ENCODE measurements at regions not wholly inside any gene's neighbourhood (a gene's known extent, or its start where the extent isn't known, plus 50 kb on each side); places are given as distances from the start of the nearest gene placed in this dataset.

DNA sequence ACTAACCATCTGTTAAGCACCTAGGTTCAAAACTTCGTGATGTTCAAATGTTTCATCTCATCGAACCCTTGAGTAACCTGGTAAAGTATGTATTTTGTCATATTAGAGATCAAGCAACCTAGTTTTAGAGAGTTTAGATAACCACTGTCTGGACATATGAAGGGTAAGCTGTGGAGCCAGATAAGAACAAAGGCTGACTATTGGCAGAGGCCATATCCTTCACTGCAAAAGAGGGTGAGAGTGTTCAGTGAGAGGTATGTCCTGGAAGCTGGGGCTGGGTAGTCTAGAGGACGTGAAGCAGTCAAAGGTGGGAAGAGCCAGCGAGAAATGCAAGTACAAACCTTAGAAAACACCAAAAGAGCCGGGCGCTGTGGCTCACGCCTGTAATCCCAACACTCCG, 573.1 kb upstream of the KLF4 start:
- Histone ChIP-seq H3K27ac (no peak overlapping the region), H3K4me3 (no peak overlapping the region), H3K27me3 (no peaks in the 10 kb centered on the region), H3K4me1 (no peaks in the 10 kb centered on the region), H3K9me3 (no peaks in the 10 kb centered on the region), H3K36me3 (no peaks in the 10 kb centered on the region)
- DNase-seq (ENCODE audit: low spot score) = no peak
- no peak for TF ChIP-seq CTCF (IDR thresholded peaks at IDR 0.05)

- no peaks in the 10 kb centered on the region for H3K4me1 ChIP-seq
- H3K36me3 ChIP-seq = no peaks in the 10 kb centered on the region
- H3K9me3 ChIP-seq = no peaks in the 10 kb centered on the region
- H3K4me3 ChIP-seq = no peak overlapping the region
- no peak for DNase-seq (ENCODE audit: low spot score)
- H3K27ac ChIP-seq = no peak overlapping the region
- H3K27me3 ChIP-seq = no peaks in the 10 kb centered on the region
- no peak for TF ChIP-seq CTCF (IDR thresholded peaks at IDR 0.05)
Measured at GRCh38 chr9:108060175-108060574, 570.6 kb upstream of the KLF4 start.

DNA sequence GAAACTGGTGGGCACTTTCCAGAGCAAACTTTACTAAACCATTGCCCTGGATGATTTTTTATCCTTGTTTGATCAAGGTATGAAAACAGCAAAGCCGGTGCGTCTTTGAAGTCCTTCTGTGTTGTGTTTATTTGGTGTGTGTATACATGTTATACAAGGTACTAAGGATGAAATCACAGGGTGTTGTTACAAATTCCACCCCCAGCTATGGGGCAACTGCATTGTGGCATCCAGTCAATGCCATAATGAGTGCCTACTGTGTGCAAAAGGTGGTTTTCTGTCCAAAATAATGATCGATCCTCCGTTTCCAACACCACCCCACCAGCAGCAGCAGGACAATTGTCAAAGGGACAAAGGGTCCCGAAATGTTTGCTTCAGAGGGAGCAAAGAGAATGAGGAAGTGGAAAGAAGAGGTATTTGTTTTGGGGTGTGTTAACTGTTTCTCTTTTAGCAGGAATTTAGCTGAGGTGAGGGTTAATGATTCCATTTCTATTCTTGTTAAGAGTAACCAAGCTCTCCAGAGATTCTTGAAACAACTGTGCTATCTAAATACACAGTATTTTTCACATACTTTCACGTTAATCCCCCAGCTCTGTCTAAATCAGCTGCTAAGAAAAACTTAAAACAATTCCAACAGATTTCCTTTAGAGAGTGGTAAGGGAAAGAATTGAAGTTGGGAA, 568.7 kb upstream of the KLF4 start:
- Histone ChIP-seq H3K27ac (no peak overlapping the region), H3K9me3 (no peaks in the 10 kb centered on the region), H3K4me1 (peaks cover 0 to 12% of the 10 kb centered on the region in 2 donors), H3K4me3 (no peak overlapping the region), H3K36me3 (no peaks in the 10 kb centered on the region), H3K27me3 (no peaks in the 10 kb centered on the region)
- no peak for TF ChIP-seq CTCF (IDR thresholded peaks at IDR 0.05)
- DNase-seq (ENCODE audit: low spot score) = no peak

DNA sequence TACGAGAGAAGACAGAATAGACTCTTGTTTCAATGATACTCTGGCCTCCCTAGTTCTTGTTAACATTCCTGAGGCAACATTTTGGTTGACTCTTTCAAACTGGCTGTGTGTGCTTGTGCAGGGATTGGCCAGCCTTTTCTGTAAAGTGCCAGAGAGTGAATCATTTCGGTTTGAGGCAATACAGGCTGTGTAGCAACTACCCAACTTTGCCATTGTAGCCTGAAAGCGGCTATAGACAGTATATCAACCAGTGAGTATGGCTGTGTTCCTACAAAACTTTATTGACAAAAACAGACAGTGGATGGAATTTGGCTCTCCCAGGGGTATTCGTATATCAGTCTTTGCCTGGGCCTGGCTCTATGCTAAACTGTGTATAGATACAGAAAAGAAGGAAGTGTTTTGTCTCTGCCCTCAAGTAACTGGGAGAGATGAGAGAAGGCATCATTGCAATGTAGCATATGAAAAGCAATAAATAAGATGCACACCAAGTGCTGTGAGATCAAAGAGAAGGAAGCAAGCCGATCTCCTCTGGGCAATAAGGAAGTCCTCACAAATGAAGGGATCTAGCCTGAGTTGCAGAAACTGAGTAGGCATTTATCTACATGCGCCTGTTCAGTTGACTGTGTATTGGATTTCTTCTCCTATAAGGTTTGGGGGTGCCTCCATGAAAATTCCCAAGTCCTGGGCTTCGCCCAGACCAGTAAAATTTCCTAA, 568.0 kb upstream of the KLF4 start:
- H3K4me3 ChIP-seq = no peak overlapping the region
- H3K36me3 ChIP-seq = no peaks in the 10 kb centered on the region
- no peaks in the 10 kb centered on the region for H3K27me3 ChIP-seq
- TF ChIP-seq CTCF (IDR thresholded peaks at IDR 0.05) = no peak
- H3K4me1 ChIP-seq = peaks cover 0 to 19% of the 10 kb centered on the region in 2 donors
- H3K9me3 ChIP-seq = no peaks in the 10 kb centered on the region
- peak; percentile 70 for DNase-seq (ENCODE audit: low spot score)
- H3K27ac ChIP-seq = peak overlapping the region in 1 of 2 donors; percentile 66

DNA sequence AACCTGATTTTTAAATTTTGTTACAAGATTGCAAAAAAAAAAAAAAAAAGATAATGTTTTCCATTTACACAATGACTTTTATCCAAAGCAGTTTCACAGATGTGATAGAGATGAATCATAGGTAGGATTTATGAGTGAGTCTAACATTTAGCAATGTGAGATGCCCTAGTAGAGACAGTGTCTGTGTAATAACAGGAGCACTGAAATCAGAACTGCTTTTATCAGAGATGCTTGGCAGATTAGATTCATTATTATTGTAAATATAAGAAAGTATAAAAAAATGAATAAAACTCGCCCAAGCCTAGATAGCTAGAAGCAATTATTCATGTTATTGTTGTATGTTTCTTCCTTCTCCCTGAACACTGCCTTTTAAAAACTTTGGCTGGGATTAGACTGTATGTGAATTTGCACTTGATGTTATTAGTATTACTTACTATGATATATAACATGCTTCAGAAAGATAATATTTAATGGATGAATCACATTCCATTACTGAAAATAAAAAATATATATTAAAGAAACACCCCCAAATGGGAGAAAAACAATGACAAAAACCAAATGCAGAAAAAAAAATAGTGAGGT, 567.3 kb upstream of the KLF4 start:
- peak overlapping the region in 1 of 2 donors; percentile 66 for H3K27ac ChIP-seq
- H3K4me1 ChIP-seq = peaks cover 0 to 20% of the 10 kb centered on the region in 2 donors
- H3K36me3 ChIP-seq = no peaks in the 10 kb centered on the region
- H3K27me3 ChIP-seq = no peaks in the 10 kb centered on the region
- no peak for TF ChIP-seq CTCF (IDR thresholded peaks at IDR 0.05)
- no peak overlapping the region for H3K4me3 ChIP-seq
- DNase-seq (ENCODE audit: low spot score) = no peak
- H3K9me3 ChIP-seq = no peaks in the 10 kb centered on the region
